CD4-positive, alpha-beta memory T cell (primary cell): ENCODE measurements at regions not wholly inside any gene's neighbourhood (a gene's known extent, or its start where the extent isn't known, plus 50 kb on each side); places are given as distances from the start of the nearest gene placed in this dataset.

Experiments
- CTCF ChIA-PET: fragments of 350-600 bp; sonication (Branson Sonifier 250); formaldehyde crosslinking; loops from one replicate; lab custom pipeline; 2021; ENCODE audit warnings: inconsistent platforms; ENCODE audit not compliant: partially characterized antibody; lab: Charles Lee
- POLR2A ChIA-PET: fragments of 350-600 bp; sonication (Branson Sonifier 250); formaldehyde crosslinking; loops from one replicate; lab custom pipeline; 2021; ENCODE audit not compliant: partially characterized antibody; lab: Charles Lee
- DNase-seq, 5 donors: peaks; one replicate each; pipeline versions ENCODE4 v3.0.0 to v3.0.0-alpha.2; 2020 to 2022; ENCODE audit warnings: mixed read lengths in 1 of 5
- H3K27ac ChIP-seq: one replicate; pipeline ENCODE4 v1.7.0; 2013; ENCODE audit warnings: low read depth, low read length
- H3K27me3 ChIP-seq: 2 replicates; pipeline ENCODE4 v1.7.0; 2013; ENCODE audit warnings: mild to moderate bottlenecking, low read length, moderate library complexity; ENCODE audit not compliant: insufficient read depth
- H3K36me3 ChIP-seq: 2 replicates; pipeline ENCODE4 v1.7.0; 2013; ENCODE audit warnings: mild to moderate bottlenecking, low read length, moderate library complexity; ENCODE audit not compliant: insufficient read depth
- H3K4me1 ChIP-seq: 2 replicates; pipeline ENCODE4 v1.7.0; 2013; ENCODE audit warnings: mild to moderate bottlenecking, low read length, moderate library complexity; ENCODE audit not compliant: insufficient read depth
- H3K4me3 ChIP-seq, 2 donors: one replicate each; pipeline ENCODE4 v1.7.0; 2013; ENCODE audit warnings: low read length in 2 of 2, mild to moderate bottlenecking in 1 of 2
- H3K9me3 ChIP-seq, 2 donors: one replicate each; pipeline ENCODE4 v1.7.0; 2013; ENCODE audit warnings: low read length in 2 of 2, control low read depth in 1 of 2; ENCODE audit not compliant: control insufficient read depth in 1 of 2
- H3K27ac Mint-ChIP-seq, 7 donors: one replicate each; pipeline ENCODE4 v1.8.0; 2020 to 2021; ENCODE audit warnings: mixed read lengths in 7 of 7, mild to moderate bottlenecking in 6 of 7, inconsistent platforms in 3 of 7, moderate library complexity in 3 of 7
- H3K27me3 Mint-ChIP-seq, 2 donors: one replicate each; pipeline ENCODE4 v1.8.0; 2020 to 2021; ENCODE audit warnings: mixed read lengths in 2 of 2
- H3K36me3 Mint-ChIP-seq, 2 donors: one replicate each; pipeline ENCODE4 v1.8.0; 2020 to 2021; ENCODE audit warnings: mixed read lengths in 2 of 2, inconsistent platforms in 1 of 2, mild to moderate bottlenecking in 1 of 2
- H3K4me1 Mint-ChIP-seq, 4 donors: one replicate each; pipeline ENCODE4 v1.8.0; 2020 to 2021; ENCODE audit warnings: mixed read lengths in 4 of 4, mild to moderate bottlenecking in 1 of 4
- H3K4me3 Mint-ChIP-seq, 8 donors: one replicate each; pipeline ENCODE4 v1.8.0; 2020 to 2021; ENCODE audit warnings: mixed read lengths in 8 of 8, mild to moderate bottlenecking in 7 of 8, moderate library complexity in 6 of 8, inconsistent platforms in 3 of 8
- H3K9me3 Mint-ChIP-seq, 8 donors: one replicate each; pipeline ENCODE4 v1.8.0; 2020 to 2021; ENCODE audit warnings: mixed read lengths in 8 of 8, mild to moderate bottlenecking in 5 of 8, inconsistent platforms in 3 of 8, moderate library complexity in 1 of 8
- intact Hi-C: fragments of 100-400 bp; cut with micrococcal nuclease; formaldehyde crosslinking; loops from one replicate; pipeline ENCODE4 v1.15.1; 2023

GRCh38 chr10:126806498-126806897 is 98.7 kb upstream of the DOCK1 start:
- POLR2A ChIA-PET = no interaction called here
- intact Hi-C loops = no loop called here
- Histone ChIP-seq H3K4me1 (no peaks in the 10 kb centered on the region), H3K27ac (no peak overlapping the region), H3K27me3 (no peaks in the 10 kb centered on the region), H3K36me3 (no peaks in the 10 kb centered on the region), H3K9me3 (no peaks in the 10 kb centered on the region), H3K4me3 (no peak overlapping the region)
- Mint-ChIP-seq H3K27me3 (no peaks in the 10 kb centered on the region), H3K4me1 (no peaks in the 10 kb centered on the region), H3K27ac (no peak overlapping the region), H3K36me3 (no peaks in the 10 kb centered on the region), H3K4me3 (no peak overlapping the region), H3K9me3 (peaks cover 5 to 22% (median 10%) of the 10 kb centered on the region in 8 donors)
- CTCF ChIA-PET = no interaction called here
- no peak for DNase-seq

- CTCF ChIA-PET = no interaction called here
- POLR2A ChIA-PET = no interaction called here
- intact Hi-C loops = no loop called here
Observed at GRCh38 chr10:126806991-126807702, 98.1 kb upstream of the DOCK1 start.

GRCh38 chr10:126808103-126808502 is 97.1 kb upstream of the DOCK1 start:
- no peaks in the 10 kb centered on the region for H3K4me1 ChIP-seq
- H3K36me3 ChIP-seq = no peaks in the 10 kb centered on the region
- CTCF ChIA-PET = no interaction called here
- no peak overlapping the region for H3K4me3 Mint-ChIP-seq
- no peak overlapping the region for H3K4me3 ChIP-seq
- no peaks in the 10 kb centered on the region for H3K27me3 ChIP-seq
- DNase-seq = no peak
- H3K27ac Mint-ChIP-seq = no peak overlapping the region
- no peak overlapping the region for H3K27ac ChIP-seq
- H3K4me1 Mint-ChIP-seq = no peaks in the 10 kb centered on the region
- H3K36me3 Mint-ChIP-seq = no peaks in the 10 kb centered on the region
- intact Hi-C loops = no loop called here
- no peaks in the 10 kb centered on the region for H3K27me3 Mint-ChIP-seq
- POLR2A ChIA-PET = no interaction called here
- H3K9me3 Mint-ChIP-seq = peaks cover 5 to 25% (median 10%) of the 10 kb centered on the region in 8 donors
- no peaks in the 10 kb centered on the region for H3K9me3 ChIP-seq

More at GRCh38 chr10:126806991-126807702, 98.1 kb upstream of the DOCK1 start:
- peaks cover 5 to 25% (median 10%) of the 10 kb centered on the region in 8 donors for H3K9me3 Mint-ChIP-seq
- no peak overlapping the region for H3K4me3 ChIP-seq
- no peaks in the 10 kb centered on the region for H3K4me1 ChIP-seq
- DNase-seq = no peak
- H3K36me3 Mint-ChIP-seq = no peaks in the 10 kb centered on the region
- H3K27ac Mint-ChIP-seq = no peak overlapping the region
- H3K27me3 ChIP-seq = no peaks in the 10 kb centered on the region
- no peaks in the 10 kb centered on the region for H3K36me3 ChIP-seq
- no peak overlapping the region for H3K27ac ChIP-seq
- H3K4me3 Mint-ChIP-seq = no peak overlapping the region
- no peaks in the 10 kb centered on the region for H3K9me3 ChIP-seq
- no peaks in the 10 kb centered on the region for H3K27me3 Mint-ChIP-seq
- no peaks in the 10 kb centered on the region for H3K4me1 Mint-ChIP-seq

GRCh38 chr10:126813432-126813831 is 91.8 kb upstream of the DOCK1 start:
- Mint-ChIP-seq H3K4me1 (no peaks in the 10 kb centered on the region), H3K27me3 (no peaks in the 10 kb centered on the region), H3K36me3 (no peaks in the 10 kb centered on the region), H3K4me3 (no peak overlapping the region), H3K9me3 (peaks cover 2 to 20% (median 10%) of the 10 kb centered on the region in 8 donors), H3K27ac (no peak overlapping the region)
- no peaks in the 10 kb centered on the region for H3K9me3 ChIP-seq
- H3K4me3 ChIP-seq = no peak overlapping the region
- no peak for DNase-seq
- no peaks in the 10 kb centered on the region for H3K36me3 ChIP-seq
- no peaks in the 10 kb centered on the region for H3K27me3 ChIP-seq
- H3K4me1 ChIP-seq = no peaks in the 10 kb centered on the region
- ChIA-PET POLR2A (no interaction called here), CTCF (no interaction called here)
- intact Hi-C loops = no loop called here
- H3K27ac ChIP-seq = no peak overlapping the region

GRCh38 chr10:126833542-126833941 is 71.7 kb upstream of the DOCK1 start:
- H3K27ac ChIP-seq = no peak overlapping the region
- no peaks in the 10 kb centered on the region for H3K27me3 Mint-ChIP-seq
- H3K4me1 Mint-ChIP-seq = no peaks in the 10 kb centered on the region
- no peaks in the 10 kb centered on the region for H3K4me1 ChIP-seq
- no peak overlapping the region for H3K4me3 Mint-ChIP-seq
- POLR2A ChIA-PET = no interaction called here
- peaks cover 0 to 6% (median 3%) of the 10 kb centered on the region in 8 donors for H3K9me3 Mint-ChIP-seq
- H3K9me3 ChIP-seq = no peaks in the 10 kb centered on the region
- intact Hi-C loops = no loop called here
- no peak for DNase-seq
- CTCF ChIA-PET = no interaction called here
- no peak overlapping the region for H3K4me3 ChIP-seq
- no peaks in the 10 kb centered on the region for H3K36me3 Mint-ChIP-seq
- H3K36me3 ChIP-seq = no peaks in the 10 kb centered on the region
- no peak overlapping the region for H3K27ac Mint-ChIP-seq
- H3K27me3 ChIP-seq = no peaks in the 10 kb centered on the region

- POLR2A ChIA-PET = no interaction called here
- Mint-ChIP-seq H3K4me1 (no peaks in the 10 kb centered on the region), H3K9me3 (peaks cover 0 to 6% (median 0%) of the 10 kb centered on the region in 8 donors), H3K27ac (no peak overlapping the region), H3K4me3 (no peak overlapping the region), H3K36me3 (no peaks in the 10 kb centered on the region), H3K27me3 (no peaks in the 10 kb centered on the region)
- Histone ChIP-seq H3K9me3 (no peaks in the 10 kb centered on the region), H3K4me1 (no peaks in the 10 kb centered on the region), H3K36me3 (no peaks in the 10 kb centered on the region), H3K4me3 (no peak overlapping the region), H3K27me3 (no peaks in the 10 kb centered on the region), H3K27ac (no peak overlapping the region)
- CTCF ChIA-PET = no interaction called here
- intact Hi-C loops = no loop called here
- DNase-seq = no peak
Observed at GRCh38 chr10:126836009-126836408, 69.2 kb upstream of the DOCK1 start.

GRCh38 chr10:126838316-126838715 is 66.9 kb upstream of the DOCK1 start:
- Histone ChIP-seq H3K27ac (no peak overlapping the region), H3K36me3 (no peaks in the 10 kb centered on the region), H3K4me1 (no peaks in the 10 kb centered on the region), H3K9me3 (no peaks in the 10 kb centered on the region), H3K4me3 (no peak overlapping the region), H3K27me3 (no peaks in the 10 kb centered on the region)
- POLR2A ChIA-PET = no interaction called here
- CTCF ChIA-PET = interaction anchor here (0.9 kb wide), 1 partner anchor 13 kb away, joined by 3 read pairs; no protein-coding TSS in a partner anchor
- no peaks in the 10 kb centered on the region for H3K36me3 Mint-ChIP-seq
- no peak for DNase-seq
- no peaks in the 10 kb centered on the region for H3K4me1 Mint-ChIP-seq
- intact Hi-C loops = no loop called here
- H3K27ac Mint-ChIP-seq = no peak overlapping the region
- no peaks in the 10 kb centered on the region for H3K27me3 Mint-ChIP-seq
- no peak overlapping the region for H3K4me3 Mint-ChIP-seq
- H3K9me3 Mint-ChIP-seq = peaks cover 0 to 3% (median 1%) of the 10 kb centered on the region in 8 donors
